ENCODE measurements at regions not wholly inside any gene's neighbourhood (a gene's known extent, or its start where the extent isn't known, plus 50 kb on each side); places are given as distances from the start of the nearest gene placed in this dataset.

- TF ChIP-seq, protein P1, sequence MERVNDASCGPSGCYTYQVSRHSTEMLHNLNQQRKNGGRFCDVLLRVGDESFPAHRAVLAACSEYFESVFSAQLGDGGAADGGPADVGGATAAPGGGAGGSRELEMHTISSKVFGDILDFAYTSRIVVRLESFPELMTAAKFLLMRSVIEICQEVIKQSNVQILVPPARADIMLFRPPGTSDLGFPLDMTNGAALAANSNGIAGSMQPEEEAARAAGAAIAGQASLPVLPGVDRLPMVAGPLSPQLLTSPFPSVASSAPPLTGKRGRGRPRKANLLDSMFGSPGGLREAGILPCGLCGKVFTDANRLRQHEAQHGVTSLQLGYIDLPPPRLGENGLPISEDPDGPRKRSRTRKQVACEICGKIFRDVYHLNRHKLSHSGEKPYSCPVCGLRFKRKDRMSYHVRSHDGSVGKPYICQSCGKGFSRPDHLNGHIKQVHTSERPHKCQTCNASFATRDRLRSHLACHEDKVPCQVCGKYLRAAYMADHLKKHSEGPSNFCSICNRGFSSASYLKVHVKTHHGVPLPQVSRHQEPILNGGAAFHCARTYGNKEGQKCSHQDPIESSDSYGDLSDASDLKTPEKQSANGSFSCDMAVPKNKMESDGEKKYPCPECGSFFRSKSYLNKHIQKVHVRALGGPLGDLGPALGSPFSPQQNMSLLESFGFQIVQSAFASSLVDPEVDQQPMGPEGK (CRISPR knock-in tag; IDR thresholded peaks at IDR 0.05; ENCODE audit: borderline replicate concordance) = no peak
- TF ChIP-seq ZFP3 (CRISPR knock-in tag; IDR thresholded peaks at IDR 0.05) (no peak), TOX (CRISPR knock-in tag; IDR thresholded peaks at IDR 0.05; ENCODE audit: borderline replicate concordance) (no peak), ZNF565 (CRISPR knock-in tag; conservative IDR thresholded peaks at IDR 0.05; ENCODE audit: low read depth) (no peak), ARNTL (CRISPR knock-in tag; IDR thresholded peaks at IDR 0.05; ENCODE audit: borderline replicate concordance, low read depth) (no peak), PPARA (CRISPR knock-in tag; IDR thresholded peaks at IDR 0.05; ENCODE audit: borderline replicate concordance) (no peak), ISL1 (CRISPR knock-in tag; IDR thresholded peaks at IDR 0.05) (no peak), ZFP30 (CRISPR knock-in tag; IDR thresholded peaks at IDR 0.05) (no peak), TSHZ2 (CRISPR knock-in tag; IDR thresholded peaks at IDR 0.05) (no peak)
These were observed 1390.2 kb downstream of the C4orf33 start for GRCh38 chr4:130486186-130486585.
